ENCODE measurements at regions not wholly inside any gene's neighbourhood (a gene's known extent, or its start where the extent isn't known, plus 50 kb on each side); places are given as distances from the start of the nearest gene placed in this dataset.
"Not testable (repeated sequence)": the region's sequence is repeated elsewhere in the genome, so short reads cannot be mapped to it uniquely, and the experiment has no call there.

GRCh38 chr5:104316676-104317075 is 754.1 kb upstream of the NUDT12 start:
- not testable (repeated sequence) for DNase-seq

- no peak for DNase-seq
These were observed 749.9 kb upstream of the NUDT12 start for GRCh38 chr5:104312481-104312880.

GRCh38 chr5:104305602-104306001 is 743.0 kb upstream of the NUDT12 start:
- no peak for DNase-seq

GRCh38 chr5:104299998-104300706 is 737.6 kb upstream of the NUDT12 start:
- no peak for DNase-seq

- no peak for DNase-seq
These were observed 735.9 kb upstream of the NUDT12 start for GRCh38 chr5:104298518-104298917.

DNA sequence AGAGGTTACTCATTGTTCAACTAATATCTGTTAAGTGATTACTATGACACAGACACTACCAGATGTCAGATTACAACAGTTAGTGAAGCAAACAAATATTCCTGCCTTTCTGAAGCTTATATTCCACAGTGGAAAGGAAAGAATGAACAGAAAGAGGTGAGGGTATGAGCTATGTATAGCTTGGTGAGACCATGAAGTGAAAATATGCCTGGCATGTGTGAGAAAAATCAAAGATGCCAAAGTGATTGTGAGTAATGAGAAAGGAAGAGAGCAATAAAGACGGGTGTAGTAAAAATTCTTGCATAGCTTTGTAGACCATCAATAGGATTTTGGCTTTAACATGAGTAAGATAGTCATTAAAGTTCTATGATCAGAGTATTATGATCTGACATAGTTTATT is 734.5 kb upstream of the NUDT12 start:
- no peak for DNase-seq

GRCh38 chr5:104295991-104296390 is 733.4 kb upstream of the NUDT12 start:
- DNase-seq, result no peak

GRCh38 chr5:104283136-104283535 is 720.5 kb upstream of the NUDT12 start:
- no peak for DNase-seq

DNA sequence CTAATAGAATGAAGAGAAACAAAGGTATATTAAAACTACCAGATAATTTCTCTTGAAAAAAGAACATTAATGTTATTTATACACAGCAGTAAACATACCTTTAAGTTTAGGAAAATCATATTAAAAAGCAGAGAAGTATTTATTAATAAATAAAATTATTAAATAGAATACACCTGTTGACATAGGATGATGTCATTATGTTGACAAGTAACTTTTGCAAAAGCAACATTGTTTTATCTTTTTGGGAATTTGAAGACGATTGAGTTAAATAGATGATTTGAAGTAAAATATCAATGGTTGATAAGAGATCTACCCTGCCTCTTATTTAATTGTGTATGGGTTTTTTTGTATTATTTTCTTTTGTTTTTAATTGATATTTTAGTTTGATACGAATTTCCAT is 711.1 kb upstream of the NUDT12 start:
- DNase-seq, result no peak

- DNase-seq, result no peak
These were observed 704.9 kb upstream of the NUDT12 start for GRCh38 chr5:104267320-104268015.

- no peak for DNase-seq
These were observed 703.6 kb upstream of the NUDT12 start for GRCh38 chr5:104266161-104266560.

DNA sequence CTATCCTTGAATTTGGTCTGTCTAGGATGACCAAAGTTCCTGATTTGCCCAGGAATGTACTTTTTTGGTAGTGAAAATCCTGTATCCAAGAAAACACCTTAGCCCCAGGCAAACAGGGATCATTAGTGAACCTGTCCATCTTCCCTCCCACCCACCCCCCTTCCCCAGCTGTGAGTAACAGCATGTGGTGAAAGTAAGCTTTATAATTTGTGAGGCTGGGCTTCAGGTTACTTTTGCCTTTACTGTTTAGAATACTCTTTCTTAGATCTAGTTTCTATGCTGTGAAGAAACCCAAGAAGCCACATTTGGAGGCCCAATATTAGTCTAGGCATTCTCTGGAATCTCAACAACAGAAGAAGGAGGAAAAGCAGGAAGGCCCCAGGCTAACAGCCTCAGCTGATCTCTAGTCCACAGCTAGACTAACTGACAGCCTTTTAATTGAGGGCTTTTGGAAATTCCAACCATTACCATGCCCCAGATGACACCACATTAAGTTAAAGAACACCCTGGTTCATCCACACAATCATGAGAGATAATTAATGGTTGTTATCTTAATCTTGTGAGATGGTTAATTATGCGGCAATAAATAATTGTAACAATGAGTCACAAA is 703.0 kb upstream of the NUDT12 start:
- no peak for DNase-seq

GRCh38 chr5:104247260-104247659 is 684.7 kb upstream of the NUDT12 start:
- DNase-seq, result no peak

DNA sequence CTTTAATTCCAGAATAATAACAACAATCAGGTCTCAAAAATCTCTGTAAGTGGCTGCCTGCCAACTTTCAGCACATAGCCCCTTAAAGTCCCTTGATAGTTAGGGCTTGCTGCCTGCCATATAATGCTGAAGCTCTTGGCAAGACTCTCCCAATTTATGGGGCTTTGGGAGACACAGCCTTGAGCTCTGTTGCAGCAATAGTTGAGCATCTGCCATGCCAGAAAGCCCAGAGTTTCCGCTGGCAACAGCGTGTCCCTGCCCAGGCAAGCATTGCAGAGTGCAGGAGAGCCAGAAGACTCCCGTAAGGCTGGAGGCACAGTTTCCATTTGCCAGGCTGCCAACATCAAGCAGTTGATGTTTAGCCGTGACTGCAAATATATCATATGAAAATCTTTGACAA is 678.5 kb upstream of the NUDT12 start:
- DNase-seq, result no peak

GRCh38 chr5:104237586-104237985 is 675.0 kb upstream of the NUDT12 start:
- DNase-seq, result no peak

DNA sequence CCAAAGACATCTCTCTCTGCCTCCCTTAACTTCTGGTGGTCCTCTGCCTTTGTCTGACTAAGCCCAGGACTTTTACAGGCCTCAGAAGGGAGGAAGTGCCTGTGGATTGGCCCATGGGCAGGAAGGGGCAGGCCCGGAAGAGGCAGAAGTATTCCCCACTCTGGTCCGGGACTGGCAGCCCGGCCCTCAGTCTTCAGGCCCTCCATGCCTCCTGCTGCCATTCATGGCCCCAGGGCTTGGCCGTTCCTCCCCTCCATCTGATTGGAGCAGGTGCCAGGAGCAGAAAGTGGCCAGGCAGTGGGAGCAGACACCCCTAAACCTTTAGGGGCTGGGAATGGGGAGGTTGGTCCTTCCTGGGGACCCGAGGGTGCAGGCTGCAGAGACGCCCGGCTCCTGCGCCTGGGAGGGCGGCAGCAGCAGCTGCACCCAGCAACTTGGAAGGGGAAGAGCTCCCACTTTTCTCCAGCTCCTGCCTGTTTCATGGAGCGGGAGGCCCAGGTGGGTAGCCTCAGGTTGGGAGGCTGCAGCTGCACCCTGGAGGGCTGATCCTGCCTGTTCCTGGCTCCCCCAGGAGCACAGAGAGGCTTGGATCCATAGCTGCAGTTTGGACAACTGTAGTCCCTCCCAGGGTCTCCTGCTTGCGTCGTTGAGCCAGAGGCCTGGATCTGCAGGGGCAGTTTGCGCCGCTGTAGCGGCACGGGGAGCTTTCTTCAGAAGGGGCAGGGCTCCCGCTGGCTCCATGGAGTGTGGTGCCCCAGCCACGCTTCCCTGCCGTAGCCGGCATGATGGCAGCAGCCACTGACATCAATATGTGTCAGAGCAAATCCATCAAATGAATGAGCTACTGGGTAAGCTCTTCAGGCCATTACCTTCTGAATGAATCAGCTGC is 661.5 kb upstream of the NUDT12 start:
- DNase-seq, result no peak

DNA sequence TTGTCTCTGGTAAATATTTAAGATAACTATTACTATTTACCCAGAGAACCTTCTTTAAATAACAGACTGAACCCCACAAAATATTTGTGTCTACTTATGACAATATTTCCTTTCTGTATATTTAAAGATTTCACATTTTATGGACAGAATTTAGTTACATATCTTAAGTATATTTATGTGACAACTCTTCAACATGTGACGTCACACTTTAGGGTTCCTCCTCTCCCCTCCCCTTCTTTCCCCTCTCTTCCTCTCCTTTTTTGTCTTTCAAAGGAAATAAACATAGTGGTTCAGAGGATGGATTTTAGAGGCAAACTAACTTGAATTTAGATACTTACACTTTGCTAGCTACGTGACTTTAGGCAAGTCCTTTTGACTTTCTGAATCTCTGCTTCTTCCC is 655.6 kb upstream of the NUDT12 start:
- no peak for DNase-seq

- DNase-seq, result no peak
These were observed 650.6 kb upstream of the NUDT12 start for GRCh38 chr5:104213216-104213615.

DNA sequence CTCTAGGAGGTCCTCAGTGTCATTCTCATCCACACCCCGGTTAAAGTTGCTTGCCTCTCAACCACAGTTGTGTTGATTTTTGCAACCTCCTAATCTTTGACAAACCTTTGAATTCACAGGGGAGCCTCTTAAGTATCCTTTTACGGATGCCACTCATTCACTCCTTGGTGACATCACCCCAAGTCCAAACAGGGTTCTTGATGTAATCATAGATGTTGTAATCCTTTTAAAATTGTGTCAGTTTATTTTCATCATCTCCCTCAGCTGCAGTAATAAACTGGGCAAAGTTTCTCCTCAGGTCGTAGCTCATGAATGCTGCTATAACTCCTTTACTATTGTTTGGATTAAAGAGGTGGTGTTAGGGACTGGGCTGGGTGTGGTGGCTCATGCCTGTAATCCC is 637.2 kb upstream of the NUDT12 start:
- DNase-seq, result no peak

GRCh38 chr5:104198156-104198555 is 635.6 kb upstream of the NUDT12 start:
- DNase-seq, result no peak

GRCh38 chr5:104189909-104190308 is 627.3 kb upstream of the NUDT12 start:
- DNase-seq, result no peak

GRCh38 chr5:104189031-104189430 is 626.4 kb upstream of the NUDT12 start:
- DNase-seq, result no peak

DNA sequence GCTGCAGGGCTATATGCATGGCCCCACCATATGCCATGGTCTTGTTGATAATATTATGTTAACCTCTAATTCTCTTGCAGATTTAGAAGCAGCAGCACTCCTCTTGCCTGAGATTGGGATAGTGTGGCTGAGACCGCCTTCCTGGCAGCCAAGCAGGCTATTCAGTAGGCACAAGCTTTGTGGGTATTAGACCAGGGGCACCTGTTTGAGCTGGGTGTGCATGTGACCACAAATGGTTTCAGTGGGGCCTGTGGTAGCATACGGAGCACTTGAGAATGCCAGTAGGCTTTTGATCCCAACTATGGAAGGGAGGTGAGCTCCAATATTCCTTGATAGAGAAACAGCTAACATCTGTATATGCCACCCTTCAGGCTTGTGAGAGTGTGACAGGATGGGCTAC is 625.1 kb upstream of the NUDT12 start:
- DNase-seq, result no peak

Data from DMS79 treated with DMSO at 0.1 percent for 48 hours (cell line).